ENCODE measurements at regions not wholly inside any gene's neighbourhood (a gene's known extent, or its start where the extent isn't known, plus 50 kb on each side); places are given as distances from the start of the nearest gene placed in this dataset.

DNA sequence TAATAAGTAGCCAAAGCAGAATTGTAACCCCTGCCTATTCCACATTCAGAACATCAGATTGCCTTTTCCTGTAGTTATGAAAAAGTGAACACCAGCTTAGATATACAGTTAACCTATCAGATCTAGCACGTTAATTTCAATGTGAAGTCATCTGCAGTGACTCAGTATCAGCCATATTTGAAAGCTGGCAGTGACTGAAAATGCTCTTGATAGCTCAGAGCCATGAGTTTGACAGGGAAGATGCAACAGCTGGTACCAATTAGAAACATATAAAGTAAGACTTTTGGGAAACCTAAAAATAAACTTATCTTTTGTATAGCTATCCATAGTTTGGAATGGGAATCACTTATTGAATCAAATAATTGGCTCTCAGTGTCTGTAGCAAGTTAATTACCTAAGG lies 284.1 kb upstream of the NPSR1 start:
- Histone ChIP-seq H3K36me3 (ENCODE audit: low read depth) (no peaks in the 10 kb centered on the region), H3K4me3 (no peak overlapping the region), H3K9me3 (no peaks in the 10 kb centered on the region), H3K4me1 (ENCODE audit: low read depth) (no peaks in the 10 kb centered on the region)
- intact Hi-C loops (cut with DNase I, micrococcal nuclease) = no loop called here
- TF ChIP-seq, protein P1, sequence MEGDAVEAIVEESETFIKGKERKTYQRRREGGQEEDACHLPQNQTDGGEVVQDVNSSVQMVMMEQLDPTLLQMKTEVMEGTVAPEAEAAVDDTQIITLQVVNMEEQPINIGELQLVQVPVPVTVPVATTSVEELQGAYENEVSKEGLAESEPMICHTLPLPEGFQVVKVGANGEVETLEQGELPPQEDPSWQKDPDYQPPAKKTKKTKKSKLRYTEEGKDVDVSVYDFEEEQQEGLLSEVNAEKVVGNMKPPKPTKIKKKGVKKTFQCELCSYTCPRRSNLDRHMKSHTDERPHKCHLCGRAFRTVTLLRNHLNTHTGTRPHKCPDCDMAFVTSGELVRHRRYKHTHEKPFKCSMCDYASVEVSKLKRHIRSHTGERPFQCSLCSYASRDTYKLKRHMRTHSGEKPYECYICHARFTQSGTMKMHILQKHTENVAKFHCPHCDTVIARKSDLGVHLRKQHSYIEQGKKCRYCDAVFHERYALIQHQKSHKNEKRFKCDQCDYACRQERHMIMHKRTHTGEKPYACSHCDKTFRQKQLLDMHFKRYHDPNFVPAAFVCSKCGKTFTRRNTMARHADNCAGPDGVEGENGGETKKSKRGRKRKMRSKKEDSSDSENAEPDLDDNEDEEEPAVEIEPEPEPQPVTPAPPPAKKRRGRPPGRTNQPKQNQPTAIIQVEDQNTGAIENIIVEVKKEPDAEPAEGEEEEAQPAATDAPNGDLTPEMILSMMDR (IDR thresholded peaks at IDR 0.05) = no peak
- ATAC-seq (no peak), DNase-seq (no peak)

DNA sequence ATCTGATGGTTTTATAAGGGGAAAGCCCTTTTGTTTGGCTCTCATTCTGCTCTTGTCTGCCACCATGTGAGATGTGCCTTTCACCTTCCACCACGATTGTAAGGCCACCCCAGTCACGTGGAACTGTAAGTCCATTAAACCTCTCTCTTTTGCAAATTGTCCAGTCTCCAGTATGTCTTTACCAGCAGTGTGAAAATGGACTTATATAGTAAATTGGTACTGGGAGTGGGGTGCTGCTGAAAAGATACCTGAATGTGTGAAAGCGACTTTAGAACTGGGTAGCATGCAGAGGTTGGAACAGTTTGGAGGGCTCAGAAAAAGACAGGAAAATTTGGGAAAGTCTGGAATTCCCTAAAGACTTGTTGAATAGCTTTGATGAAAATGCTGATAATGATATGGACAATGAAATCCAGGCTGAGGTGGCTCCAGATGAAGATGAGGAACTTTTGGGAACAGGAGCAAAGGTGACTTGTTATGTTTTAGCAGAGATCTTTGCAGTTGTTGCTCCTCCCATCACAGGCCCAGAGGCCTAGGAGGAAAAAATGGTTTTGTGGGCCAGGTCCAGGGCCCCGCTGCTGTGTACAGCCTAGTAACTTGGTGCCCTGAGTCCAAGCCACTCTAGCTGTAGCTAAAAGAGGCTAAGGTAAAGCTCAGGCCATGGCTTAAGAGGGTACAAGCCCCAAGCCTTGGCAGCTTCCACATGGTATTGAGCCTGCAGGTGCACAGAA lies 275.7 kb upstream of the NPSR1 start:
- no peak for ATAC-seq
- no peaks in the 10 kb centered on the region for H3K4me1 ChIP-seq (ENCODE audit: low read depth)
- H3K9me3 ChIP-seq = peaks cover 15% of the 10 kb centered on the region
- no peaks in the 10 kb centered on the region for H3K36me3 ChIP-seq (ENCODE audit: low read depth)
- TF ChIP-seq, protein P1 (IDR thresholded peaks at IDR 0.05) = no peak
- no peak overlapping the region for H3K4me3 ChIP-seq
- intact Hi-C loops (cut with DNase I, micrococcal nuclease) = no loop called here
- no peak for DNase-seq

DNA sequence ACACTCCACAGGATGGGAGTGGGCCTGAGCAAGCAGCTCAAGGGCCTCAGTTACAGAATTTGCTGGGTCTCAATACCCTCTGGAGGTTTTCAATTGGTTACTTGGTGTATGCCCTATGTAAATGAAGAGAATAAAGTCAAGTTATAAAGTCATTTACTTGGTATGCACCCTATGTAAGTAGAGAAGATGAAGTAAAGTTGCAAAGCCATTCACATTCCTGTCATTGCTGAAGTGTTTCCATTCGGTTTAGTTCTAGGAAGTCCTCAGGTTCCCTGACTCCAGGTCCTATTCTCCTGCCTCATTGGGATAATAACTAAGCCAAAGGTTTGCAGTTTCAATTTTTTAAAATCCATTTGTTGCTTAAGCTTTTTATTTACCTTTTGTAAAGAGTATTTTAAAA lies 272.6 kb upstream of the NPSR1 start:
- intact Hi-C loops (cut with DNase I, micrococcal nuclease) = no loop called here
- TF ChIP-seq, protein P1 (IDR thresholded peaks at IDR 0.05) = no peak
- Histone ChIP-seq H3K4me3 (no peak overlapping the region), H3K9me3 (peaks cover 15% of the 10 kb centered on the region), H3K36me3 (ENCODE audit: low read depth) (no peaks in the 10 kb centered on the region), H3K4me1 (ENCODE audit: low read depth) (no peaks in the 10 kb centered on the region)
- DNase-seq = no peak
- ATAC-seq = no peak

DNA sequence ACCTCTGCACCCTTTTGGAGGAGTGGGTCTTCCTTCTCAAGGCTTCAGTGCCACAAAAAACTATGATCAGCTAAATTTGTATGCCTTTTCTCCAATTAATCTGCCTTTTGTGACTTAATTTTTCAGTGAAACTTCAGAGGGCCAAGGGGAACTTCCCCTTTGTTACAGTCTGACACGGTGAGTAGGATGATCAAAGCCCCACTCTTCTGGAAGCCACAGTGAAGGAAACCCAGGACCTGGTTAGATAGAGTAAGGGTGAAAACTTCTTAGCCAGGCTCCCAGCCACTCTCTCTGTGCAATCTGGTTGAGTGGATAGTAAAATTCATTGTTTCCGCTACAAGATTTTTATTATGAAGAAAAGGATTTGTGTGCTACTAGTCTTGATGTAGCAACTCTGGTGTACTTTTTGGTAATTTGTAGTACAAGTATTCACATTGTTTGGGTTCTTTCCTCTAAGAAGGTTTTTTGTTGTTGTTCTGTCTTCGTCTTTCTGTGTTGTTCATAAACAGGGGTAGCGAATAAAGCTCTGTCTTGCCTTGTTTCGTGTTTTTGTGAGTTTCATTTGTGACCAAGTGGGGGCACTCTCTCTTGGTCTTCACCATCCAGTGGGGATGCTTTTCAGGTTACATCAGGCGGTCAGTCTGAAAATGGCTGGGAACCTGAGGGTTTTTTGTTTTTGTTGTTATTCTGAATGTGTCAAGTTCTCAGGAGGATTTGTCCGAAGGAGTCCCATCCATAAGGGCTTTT lies 268.5 kb upstream of the NPSR1 start:
- H3K36me3 ChIP-seq (ENCODE audit: low read depth) = no peaks in the 10 kb centered on the region
- ATAC-seq (no peak), DNase-seq (no peak)
- intact Hi-C loops (cut with DNase I, micrococcal nuclease) = no loop called here
- H3K9me3 ChIP-seq = no peaks in the 10 kb centered on the region
- no peaks in the 10 kb centered on the region for H3K4me1 ChIP-seq (ENCODE audit: low read depth)
- TF ChIP-seq, protein P1 (IDR thresholded peaks at IDR 0.05) = no peak
- no peak overlapping the region for H3K4me3 ChIP-seq

DNA sequence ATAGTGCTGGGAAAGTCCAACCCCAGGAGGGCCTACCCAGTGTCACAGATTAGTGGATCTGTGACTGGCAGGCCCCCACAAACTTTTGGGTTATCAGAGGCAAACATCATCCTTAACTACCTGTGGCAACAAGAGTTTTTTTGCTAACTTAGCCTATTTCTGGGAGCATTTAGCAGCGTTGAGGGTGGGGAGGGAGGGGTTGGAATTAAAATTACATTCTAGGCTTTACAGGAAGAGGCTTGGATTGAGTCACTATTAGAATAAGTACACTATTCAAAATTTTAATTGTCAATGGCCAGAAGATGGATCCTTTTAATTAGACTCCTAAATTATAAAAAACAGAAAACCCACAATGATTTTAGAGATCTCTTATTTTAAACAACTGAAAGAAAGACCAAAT lies 267.9 kb upstream of the NPSR1 start:
- ATAC-seq (no peak), DNase-seq (no peak)
- intact Hi-C loops (cut with DNase I, micrococcal nuclease) = no loop called here
- TF ChIP-seq, protein P1 (IDR thresholded peaks at IDR 0.05) = no peak
- no peak overlapping the region for H3K4me3 ChIP-seq
- H3K9me3 ChIP-seq = no peaks in the 10 kb centered on the region
- no peaks in the 10 kb centered on the region for H3K4me1 ChIP-seq (ENCODE audit: low read depth)
- H3K36me3 ChIP-seq (ENCODE audit: low read depth) = no peaks in the 10 kb centered on the region

Data from mucosa of descending colon (tissue), 3 donors.